BE2C (cell line): ENCODE measurements at regions not wholly inside any gene's neighbourhood (a gene's known extent, or its start where the extent isn't known, plus 50 kb on each side); places are given as distances from the start of the nearest gene placed in this dataset.

Experiments
- DNase-seq: peaks from one replicate; pipeline ENCODE4 v3.0.0-alpha.2; 2020
- H3K27me3 ChIP-seq: fragments of 250-450 bp; sonication (Bioruptor Pico); 2 replicates; pipeline ENCODE4 v1.5.1; 2020; ENCODE audit warnings: mild to moderate bottlenecking
- H3K36me3 ChIP-seq: fragments of 250-450 bp; sonication (Bioruptor Pico); 2 replicates; pipeline ENCODE4 v1.5.1; 2020; ENCODE audit warnings: mild to moderate bottlenecking
- H3K4me1 ChIP-seq: fragments of 250-450 bp; sonication (Bioruptor Pico); 2 replicates; pipeline ENCODE4 v1.5.1; 2020
- H3K4me3 ChIP-seq: 2 replicates; pipeline ENCODE4 v1.5.1; 2011; ENCODE audit warnings: low read depth, low read length
- H3K9me3 ChIP-seq: fragments of 250-450 bp; sonication (Bioruptor Pico); 2 replicates; pipeline ENCODE4 v1.5.1; 2020
- TF ChIP-seq, protein P1 (sequence below): IDR thresholded peaks from 2 replicates; pipeline ENCODE4 v1.5.1; 2012; ENCODE audit warnings: mild to moderate bottlenecking, low read depth, low read length

- no peaks in the 10 kb centered on the region for H3K36me3 ChIP-seq
- TF ChIP-seq, protein P1, sequence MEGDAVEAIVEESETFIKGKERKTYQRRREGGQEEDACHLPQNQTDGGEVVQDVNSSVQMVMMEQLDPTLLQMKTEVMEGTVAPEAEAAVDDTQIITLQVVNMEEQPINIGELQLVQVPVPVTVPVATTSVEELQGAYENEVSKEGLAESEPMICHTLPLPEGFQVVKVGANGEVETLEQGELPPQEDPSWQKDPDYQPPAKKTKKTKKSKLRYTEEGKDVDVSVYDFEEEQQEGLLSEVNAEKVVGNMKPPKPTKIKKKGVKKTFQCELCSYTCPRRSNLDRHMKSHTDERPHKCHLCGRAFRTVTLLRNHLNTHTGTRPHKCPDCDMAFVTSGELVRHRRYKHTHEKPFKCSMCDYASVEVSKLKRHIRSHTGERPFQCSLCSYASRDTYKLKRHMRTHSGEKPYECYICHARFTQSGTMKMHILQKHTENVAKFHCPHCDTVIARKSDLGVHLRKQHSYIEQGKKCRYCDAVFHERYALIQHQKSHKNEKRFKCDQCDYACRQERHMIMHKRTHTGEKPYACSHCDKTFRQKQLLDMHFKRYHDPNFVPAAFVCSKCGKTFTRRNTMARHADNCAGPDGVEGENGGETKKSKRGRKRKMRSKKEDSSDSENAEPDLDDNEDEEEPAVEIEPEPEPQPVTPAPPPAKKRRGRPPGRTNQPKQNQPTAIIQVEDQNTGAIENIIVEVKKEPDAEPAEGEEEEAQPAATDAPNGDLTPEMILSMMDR, result no peak
- no peaks in the 10 kb centered on the region for H3K27me3 ChIP-seq
- no peaks in the 10 kb centered on the region for H3K9me3 ChIP-seq
- DNase-seq, result no peak
- no peaks in the 10 kb centered on the region for H3K4me1 ChIP-seq
- no peak overlapping the region for H3K4me3 ChIP-seq
Observed at GRCh38 chr11:128135451-128135850, 451.9 kb downstream of the ETS1 start.

GRCh38 chr11:128133501-128133900 lies 453.9 kb downstream of the ETS1 start:
- TF ChIP-seq, protein P1, result no peak
- no peaks in the 10 kb centered on the region for H3K27me3 ChIP-seq
- H3K36me3 ChIP-seq, result no peaks in the 10 kb centered on the region
- H3K4me1 ChIP-seq, result no peaks in the 10 kb centered on the region
- no peak overlapping the region for H3K4me3 ChIP-seq
- no peaks in the 10 kb centered on the region for H3K9me3 ChIP-seq
- DNase-seq, result no peak

DNA sequence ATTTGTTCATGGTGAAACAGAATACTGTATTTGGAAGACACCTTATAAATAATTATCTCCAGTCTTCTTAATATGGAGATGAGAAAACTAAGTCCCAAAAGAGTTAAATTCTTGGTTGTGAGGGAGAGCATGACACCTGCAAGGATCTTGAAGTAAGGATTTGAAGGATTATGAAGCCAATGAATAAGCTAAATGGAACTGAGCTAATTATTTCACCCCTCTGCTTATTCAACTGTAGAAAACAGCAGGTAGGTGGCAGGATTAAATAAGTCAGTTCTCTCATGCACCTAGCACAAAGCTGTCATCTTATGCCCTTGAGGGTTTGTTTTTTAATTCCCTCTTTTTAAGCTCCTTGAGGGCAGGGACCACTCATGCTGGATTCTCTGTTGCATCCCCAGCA lies 457.3 kb downstream of the ETS1 start:
- Histone ChIP-seq H3K4me1 (no peaks in the 10 kb centered on the region), H3K27me3 (no peaks in the 10 kb centered on the region), H3K4me3 (no peak overlapping the region), H3K9me3 (no peaks in the 10 kb centered on the region), H3K36me3 (no peaks in the 10 kb centered on the region)
- TF ChIP-seq, protein P1, result no peak
- DNase-seq, result no peak

DNA sequence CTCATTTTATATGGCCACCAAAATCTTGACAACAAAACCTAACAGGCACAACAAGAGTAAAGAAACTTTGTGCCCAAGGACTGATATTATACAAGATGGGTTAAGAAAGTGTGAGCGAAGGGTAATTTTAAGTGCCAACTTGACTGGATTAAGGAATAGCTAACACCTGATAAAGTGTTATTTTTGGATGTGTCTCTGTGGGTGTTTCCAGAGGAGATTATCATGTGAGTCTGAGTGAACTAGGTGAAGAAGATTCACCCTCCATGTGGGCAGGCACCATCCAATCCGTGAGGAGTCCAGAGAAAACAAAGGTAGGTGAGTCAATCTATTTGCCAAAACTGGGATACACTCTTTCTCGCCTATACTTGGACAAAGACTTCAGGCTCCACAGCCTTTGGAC lies 461.6 kb downstream of the ETS1 start:
- Histone ChIP-seq H3K9me3 (no peaks in the 10 kb centered on the region), H3K36me3 (no peaks in the 10 kb centered on the region), H3K4me1 (no peaks in the 10 kb centered on the region), H3K4me3 (no peak overlapping the region), H3K27me3 (no peaks in the 10 kb centered on the region)
- no peak for DNase-seq
- TF ChIP-seq, protein P1, result no peak

DNA sequence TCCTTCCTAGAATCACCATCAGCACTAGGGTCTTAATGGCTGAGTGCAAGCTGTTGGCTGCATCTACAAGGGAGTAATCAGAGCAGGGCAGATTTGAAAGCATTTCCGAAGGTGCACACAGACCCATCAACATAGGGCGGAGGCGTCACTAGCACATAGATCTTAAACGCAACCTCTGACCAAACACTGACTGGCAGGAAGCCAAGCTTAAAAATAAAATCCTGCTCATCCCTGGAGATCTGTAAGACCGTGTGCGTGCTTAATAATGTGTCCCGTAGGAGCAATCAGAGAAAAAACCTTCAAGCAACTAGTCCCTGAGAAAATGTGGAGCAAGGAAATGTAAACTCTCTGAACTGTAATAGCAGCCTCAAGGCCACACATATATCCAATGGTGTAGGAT lies 470.5 kb downstream of the ETS1 start:
- H3K4me3 ChIP-seq, result no peak overlapping the region
- DNase-seq, result no peak
- H3K27me3 ChIP-seq, result no peaks in the 10 kb centered on the region; the same call in 1 of the 2 replicates
- no peaks in the 10 kb centered on the region for H3K9me3 ChIP-seq
- TF ChIP-seq, protein P1, result no peak
- H3K4me1 ChIP-seq, result no peaks in the 10 kb centered on the region
- H3K36me3 ChIP-seq, result no peaks in the 10 kb centered on the region

GRCh38 chr11:128116447-128116846 lies 470.9 kb downstream of the ETS1 start:
- H3K4me3 ChIP-seq, result no peak overlapping the region
- no peaks in the 10 kb centered on the region; the same call in 1 of the 2 replicates for H3K27me3 ChIP-seq
- no peak for DNase-seq
- no peaks in the 10 kb centered on the region for H3K9me3 ChIP-seq
- no peaks in the 10 kb centered on the region for H3K36me3 ChIP-seq
- TF ChIP-seq, protein P1, result no peak
- no peaks in the 10 kb centered on the region for H3K4me1 ChIP-seq
